HG02571 (cell line): ENCODE measurements at regions not wholly inside any gene's neighbourhood (a gene's known extent, or its start where the extent isn't known, plus 50 kb on each side); places are given as distances from the start of the nearest gene placed in this dataset.

Source experiments
- ATAC-seq: cut with Tn5 transposase; IDR thresholded peaks from one replicate; pipeline ENCODE4 v1.9.1; 2021; ENCODE audit warnings: mild to moderate bottlenecking, moderate library complexity; ENCODE audit not compliant: unreplicated experiment

DNA sequence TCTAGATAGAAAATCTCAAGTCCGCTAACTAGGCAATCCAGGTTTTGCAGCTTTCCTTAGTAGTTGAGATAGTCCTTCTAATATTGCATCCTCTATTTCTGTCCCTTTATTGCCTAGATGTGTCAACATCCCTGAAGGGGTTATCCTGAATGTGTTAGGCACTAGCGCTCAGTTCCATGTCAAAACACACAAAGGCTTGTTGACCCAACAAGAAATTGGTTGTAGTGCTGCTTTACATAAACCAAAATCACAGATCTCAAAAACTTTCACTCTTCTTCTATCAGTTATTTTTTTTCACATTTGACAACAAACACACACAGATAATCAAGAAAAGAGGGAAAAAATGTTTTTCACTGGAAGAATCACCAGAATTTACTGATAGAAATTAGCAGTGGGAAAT lies 51.4 kb upstream of the SOX2 start:
- ATAC-seq = no peak

DNA sequence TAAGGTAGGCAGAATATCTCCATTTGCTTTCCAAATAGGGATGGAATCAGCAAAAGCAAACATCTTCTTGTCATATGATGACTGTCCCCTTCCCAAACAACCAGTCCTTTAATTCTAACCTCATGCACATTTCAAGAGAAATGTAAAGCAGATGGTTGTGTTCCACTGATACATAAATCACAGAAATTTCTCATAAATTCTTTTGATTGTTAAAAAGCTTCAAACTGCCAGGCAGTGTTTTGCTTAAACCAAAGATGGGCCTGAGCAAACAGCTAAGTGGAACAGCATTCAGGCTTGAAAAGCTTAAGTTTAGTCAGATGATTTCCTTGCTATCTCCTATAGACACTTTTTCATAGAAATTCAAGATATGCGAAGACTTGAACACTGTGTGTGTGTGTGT lies 74.3 kb upstream of the SOX2 start:
- no peak for ATAC-seq

DNA sequence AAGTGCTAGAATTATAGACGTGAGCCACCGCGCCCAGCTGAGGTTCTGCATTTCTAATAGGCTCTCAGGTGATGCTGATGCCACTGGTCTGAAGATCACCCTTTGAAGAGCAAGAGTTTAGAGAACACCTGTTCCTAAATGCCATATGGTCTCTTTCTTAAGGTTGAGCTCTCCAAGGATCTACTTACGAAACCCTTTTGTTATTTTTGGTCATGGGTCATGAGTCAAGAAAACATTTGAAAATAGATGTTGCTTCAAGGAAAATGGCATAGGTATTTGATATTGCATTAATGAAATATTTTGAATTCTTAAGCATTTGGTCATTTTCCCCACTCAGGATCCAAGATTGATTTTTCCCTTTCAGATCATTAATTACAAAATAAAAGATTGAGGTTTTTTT lies 74.7 kb upstream of the SOX2 start:
- no peak for ATAC-seq

DNA sequence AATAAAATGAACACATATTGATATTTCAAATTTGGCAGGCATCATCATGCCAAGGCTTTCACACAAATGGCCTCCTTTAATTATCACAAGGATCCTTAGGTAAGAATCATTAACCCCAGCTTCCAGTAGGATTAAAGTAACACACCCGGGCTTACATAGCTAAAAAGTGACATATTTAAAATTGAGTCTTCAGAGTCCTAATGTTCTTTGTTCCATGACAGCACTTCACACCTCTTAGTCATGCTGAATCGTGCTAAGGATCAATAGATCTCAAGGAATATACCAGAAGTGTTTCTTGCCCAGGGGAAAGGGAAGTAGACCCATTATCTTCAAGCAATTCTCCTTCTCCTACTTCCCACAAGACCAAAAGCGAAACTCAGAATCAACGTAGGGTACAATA lies 76.6 kb upstream of the SOX2 start:
- ATAC-seq = no peak

DNA sequence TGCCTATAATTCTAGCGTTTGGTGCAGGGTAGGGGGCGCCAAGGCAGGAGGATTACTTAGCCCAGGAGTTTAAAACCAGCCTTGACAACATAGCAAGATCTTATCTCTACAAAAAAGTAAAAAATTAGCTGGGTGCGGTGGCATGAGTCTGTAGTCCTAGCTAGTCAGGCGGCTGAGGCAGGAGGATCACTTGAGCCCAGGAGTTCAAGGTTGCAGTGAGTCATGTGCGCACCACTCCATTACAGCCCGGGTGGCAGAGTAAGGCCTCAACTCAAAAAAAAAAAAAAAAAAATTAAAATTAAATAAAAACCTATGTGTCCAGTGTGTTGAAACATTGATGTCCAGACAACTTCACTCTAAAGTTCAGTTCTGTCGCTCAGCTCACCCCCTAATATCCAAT lies 78.2 kb upstream of the SOX2 start:
- ATAC-seq = no peak

DNA sequence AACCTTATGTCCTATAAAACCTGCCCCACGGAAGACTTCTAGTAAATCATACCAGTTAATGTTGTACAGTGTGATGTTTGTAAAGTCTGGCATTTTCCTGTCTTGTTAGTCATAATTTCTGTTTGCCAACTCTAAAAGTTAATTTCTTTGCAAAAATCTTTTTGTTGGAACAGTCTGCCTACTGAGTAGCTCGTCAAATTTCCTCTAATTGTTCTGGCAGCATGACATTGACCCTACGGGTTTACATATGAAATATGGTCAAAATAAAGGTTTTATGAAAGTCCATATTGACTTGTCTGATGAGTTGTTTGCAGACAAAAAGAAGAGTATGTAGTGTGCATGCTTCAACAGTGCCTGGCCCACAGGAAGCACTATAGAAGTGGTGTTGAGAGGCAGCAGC lies 79.8 kb upstream of the SOX2 start:
- ATAC-seq = no peak

DNA sequence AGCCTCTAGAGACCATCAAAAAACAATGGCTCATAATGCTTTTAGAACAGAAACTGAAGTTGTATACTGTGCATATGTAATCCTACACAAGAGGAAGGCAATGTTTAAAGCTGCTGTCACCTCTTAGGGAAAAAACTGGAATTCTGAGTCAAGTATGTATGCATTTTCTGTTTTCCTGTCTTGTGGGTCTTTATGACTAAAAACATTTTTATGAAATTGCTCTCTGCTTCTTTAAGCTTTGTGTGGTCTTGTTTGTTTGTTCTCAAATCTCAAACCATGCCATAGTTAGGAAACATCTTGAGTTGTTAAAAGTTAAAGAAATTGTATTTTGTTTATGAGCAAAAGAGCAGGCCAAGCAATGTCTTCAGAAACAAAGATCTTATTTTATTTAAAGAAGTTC lies 80.9 kb upstream of the SOX2 start:
- ATAC-seq = no peak

DNA sequence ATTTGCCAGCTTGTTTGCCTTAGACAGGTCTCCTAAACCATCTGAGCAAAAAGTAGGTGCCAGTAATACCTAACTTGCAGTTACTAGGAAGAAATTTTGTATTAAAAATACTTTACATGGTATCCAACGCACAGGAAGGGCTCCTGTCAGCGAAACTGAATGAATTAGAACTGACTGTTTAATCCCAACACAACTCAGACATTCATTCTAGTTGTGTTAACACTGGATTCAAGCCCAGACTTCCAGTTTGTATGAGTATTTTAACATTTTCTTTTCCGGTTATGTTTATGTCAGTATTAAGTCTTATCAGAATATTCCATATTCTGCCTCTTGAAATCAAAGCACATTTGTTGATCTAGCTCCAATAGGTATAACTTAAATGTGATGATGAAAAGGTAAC lies 82.0 kb upstream of the SOX2 start:
- ATAC-seq = no peak

DNA sequence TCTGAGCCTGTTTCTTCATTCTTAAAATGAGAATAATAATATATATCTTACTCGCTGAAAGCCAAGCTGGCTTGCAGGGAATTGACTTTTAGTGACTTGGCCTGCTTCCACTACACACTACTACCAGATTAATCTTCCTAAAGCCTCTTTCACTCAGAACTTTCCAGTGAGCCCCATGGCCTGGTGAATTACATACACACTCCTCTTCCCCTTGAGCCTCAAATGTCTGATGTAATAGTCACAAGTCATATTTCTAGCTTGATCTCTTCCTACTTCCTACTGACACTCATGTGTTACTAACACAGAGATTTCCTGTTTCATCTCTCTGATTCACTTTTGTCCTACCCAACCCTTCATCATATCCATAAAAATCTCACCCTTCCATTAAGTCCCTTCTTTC lies 82.7 kb upstream of the SOX2 start:
- no peak for ATAC-seq

DNA sequence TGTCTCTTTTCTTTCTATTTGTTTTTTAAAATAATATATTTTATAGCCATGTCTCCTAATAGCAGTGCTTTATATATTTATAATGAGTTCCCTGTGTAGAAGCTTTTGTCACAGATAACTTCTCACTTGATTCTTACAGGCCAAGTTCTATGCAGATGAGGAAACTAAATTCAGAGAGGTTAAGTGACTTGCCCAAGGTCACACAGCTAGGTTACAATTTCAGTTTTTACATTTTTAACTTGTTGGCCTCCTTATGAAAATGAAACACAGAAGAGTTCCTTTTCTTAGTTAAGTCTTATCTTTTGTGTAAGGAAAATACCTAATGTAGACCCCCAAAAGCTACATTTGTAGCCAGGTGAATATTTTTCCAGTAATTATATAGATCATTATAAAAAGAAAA lies 83.3 kb upstream of the SOX2 start:
- ATAC-seq = no peak

DNA sequence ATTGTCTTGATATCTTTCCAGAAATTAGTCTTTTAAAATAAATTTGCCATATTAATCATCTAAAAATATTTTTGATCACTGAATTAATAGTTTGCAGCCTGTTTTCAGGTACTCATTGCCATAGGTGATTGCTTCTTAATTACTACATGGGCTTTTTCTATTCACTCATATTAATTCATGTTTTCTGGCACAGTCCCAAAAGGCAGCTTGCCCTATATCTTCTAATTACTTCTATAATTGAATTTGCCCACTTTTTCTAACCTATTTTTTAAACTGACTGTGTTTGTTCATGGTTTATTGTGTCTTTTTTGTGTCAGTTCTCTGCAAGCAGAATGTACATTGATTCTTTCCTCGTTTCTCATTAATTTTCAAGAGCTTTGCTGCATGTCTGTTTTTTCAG lies 85.7 kb upstream of the SOX2 start:
- no peak for ATAC-seq

DNA sequence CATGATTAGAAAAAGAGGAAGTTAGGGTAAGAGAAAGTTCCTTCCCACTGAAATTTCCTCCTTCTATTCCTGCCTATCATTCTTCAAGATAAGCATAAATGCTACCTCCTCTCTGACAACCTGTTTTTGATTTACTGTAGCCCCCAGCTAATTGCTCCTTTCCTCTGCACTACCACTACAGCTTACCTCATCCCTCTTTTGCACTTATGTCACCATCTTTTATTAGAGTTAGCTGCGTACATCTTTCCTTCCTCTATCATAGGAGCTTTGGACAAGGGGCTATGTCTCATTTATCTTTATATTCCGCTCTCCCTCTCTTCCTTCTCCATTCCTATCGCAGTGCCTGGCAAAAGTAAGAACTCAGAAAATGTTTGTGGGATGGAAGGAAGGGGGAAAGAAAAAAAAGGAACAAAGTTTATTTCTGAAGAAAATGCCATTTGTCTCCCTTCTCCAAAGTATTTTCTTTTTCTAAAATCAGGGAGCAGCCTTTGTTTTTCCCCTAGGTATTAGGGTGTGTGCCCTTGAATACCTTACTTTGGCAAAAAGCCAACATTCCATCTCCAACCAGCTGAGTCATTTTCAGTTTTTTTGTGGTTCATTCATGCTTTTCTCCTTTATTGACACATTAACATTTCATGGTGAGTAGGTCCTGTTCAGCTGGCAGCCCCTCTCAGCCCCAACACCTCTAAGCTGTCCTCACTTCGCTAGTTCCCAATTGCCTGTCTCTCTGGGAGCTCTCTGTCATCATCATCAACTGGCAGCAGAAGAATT lies 87.6 kb upstream of the SOX2 start:
- no peak for ATAC-seq

DNA sequence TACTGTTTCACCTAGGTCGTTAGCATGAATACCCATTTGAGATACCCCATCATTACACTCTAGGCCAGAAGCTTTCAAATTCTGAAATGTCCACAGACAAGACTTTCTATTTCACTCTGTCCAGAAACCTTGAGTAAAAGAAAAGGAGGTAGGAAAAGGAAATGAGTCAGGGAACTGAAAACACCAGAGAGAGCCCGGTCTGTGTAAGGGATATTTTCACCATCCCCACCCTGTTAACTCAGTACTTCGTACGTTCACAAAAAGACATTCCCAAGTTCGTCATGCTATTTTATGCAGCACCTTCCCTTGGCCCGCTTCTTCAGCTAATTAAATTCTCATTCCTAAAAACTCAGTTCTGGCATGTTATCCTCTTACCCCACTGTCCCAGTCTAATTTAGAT lies 89.4 kb upstream of the SOX2 start:
- ATAC-seq = no peak

DNA sequence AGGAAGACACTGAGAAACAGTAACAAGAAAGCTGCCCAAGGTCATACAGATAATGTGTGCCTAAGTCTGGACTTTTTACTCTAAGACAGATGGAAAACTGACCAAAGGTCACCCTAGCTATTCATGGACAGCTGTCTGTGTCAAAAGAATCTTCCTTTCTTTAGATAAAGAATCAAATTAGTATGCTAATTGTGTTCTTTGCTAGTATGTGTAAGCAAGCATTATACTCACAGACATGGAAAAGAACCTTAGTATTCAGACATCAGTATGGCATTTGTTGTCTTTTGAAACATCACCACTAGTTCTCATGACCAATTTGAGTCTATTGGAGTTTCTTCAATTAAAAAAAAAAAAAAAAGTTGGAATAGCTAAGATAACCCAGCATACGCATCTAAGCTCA lies 91.8 kb upstream of the SOX2 start:
- ATAC-seq = no peak

DNA sequence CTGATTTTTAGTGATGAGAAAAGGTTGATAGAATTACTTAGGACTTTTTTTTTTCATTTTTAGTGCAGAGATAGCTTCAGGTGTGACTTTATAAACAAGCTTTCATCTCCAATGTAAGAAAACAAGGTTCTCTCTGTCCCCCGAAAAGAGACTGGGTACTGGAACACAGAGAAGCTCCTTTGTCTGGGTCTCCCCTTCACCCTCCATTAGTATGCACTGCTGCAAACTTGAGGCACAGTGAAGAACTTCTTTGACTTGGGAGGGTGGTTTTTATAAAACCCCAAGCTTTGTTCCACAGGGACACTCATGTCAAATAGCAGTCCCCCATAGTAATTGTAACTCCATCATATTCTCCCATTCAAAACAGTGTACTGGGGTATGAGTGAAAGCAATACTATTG lies 93.5 kb upstream of the SOX2 start:
- no peak for ATAC-seq

DNA sequence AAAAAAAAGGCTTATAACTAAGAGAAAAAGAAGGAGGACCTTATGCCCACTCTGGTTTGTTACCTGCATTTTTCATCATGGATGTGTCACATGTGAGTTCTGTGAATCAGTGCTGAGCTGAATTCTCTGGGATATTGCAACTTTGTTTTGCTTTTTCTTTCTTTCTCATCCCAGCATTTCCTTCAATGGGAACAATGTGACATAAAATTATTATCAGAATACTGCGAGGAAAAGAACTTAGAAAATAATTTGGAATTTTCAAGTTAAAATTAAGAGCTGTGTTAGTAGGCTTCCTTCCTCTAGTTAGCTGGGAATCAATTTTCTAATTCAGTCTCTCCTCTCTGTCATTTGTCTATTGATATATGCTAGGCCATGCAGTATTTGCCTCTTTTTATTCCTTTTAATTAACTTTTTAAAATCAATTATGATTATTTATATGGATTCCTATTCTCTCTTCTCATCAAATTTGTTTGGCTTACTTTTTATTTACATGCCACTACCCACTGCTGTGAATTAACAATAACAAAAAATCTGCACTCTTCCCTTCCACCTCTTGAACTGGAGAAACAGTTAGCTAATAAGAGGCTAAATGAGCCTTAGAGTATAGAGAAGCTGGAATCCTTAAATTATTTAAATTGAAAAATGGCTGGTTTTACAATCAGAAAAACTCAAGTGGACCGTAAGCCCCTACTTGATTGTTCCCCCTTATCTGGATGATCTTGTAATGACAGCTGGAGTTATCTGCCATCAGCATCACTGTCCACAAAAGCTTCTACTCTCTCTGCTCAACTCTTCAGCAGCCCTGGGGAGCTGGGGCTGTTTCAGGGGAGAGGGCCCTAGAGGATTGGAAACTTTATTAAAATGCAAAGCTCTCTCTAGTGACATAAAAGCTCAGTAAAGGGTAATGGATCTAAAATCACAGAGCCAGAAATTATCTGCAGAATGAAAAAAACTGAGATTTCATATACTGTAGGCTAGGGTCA lies 95.3 kb upstream of the SOX2 start:
- no peak for ATAC-seq

DNA sequence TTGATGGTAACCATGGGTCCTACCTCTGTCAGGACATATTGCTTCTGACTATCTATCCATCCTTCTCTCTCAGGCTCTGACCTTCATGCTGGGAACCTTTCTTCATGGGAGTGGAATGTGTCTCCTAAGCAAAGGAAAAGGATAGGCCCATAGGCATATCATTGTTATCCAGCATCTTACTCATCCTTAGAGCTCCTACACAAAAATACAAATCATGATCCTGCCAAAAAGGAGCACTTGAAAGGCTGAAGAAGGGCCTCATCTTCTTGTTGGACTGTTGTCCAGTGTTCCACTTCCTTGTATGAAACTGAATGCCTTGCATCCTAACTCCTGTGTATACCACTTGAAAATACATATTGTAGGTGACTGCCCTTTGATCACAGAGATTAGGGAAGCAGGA lies 96.1 kb upstream of the SOX2 start:
- no peak for ATAC-seq

DNA sequence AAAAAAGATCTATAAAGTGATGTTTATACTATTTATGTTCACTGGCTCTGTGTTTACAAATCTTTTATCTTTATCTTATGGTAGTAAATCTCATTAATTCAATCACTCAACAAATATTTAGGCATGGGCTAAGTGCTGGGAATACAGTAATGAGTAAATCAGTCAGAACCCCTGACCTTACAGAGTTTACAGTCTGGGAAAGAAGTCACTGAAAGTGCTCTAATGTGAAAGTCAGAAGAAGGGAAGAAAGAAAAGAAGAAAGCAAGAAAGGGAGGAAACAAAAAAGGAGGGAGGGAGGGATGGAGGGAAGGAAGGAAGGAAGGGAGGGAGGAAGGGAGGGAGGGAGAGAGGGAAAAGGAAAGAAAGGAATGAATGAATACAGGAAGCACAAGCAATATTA lies 96.8 kb upstream of the SOX2 start:
- ATAC-seq = no peak

DNA sequence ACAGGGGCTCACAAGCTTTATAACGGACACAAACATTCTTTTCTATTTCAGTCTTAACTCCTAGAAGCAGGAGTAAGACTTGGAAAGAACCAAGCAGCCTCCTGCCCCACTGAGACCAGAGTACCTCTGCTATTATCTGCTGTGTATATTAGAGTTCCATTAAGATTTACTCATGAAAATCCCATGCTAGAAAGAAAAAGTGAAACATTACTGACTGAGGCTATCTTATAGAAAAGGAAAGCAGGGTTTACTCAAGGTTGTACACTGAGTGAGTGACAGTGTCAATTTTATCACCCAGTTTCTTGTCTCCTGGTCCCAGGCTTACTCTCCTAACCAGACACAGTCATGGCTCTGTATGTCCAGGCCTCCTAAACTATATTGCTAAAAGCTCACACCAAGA lies 97.9 kb upstream of the SOX2 start:
- no peak for ATAC-seq

DNA sequence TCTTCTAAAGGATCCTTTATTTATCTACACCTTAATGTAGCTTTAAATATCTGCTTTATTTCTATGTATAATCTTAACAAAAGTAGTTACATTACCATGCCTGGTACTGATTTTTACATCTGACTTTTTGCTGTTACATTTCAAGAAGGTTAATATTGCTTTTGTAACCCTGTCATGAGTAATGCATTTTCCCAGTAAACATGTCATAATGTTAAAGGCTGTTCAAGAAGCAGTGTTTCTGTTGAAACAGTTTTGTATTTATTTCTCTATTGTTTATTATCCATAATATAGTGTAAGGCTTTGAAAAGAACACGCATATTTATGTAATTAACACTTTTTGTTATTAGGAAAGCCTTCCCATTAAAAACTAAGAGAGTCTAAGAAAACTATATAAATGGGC lies 98.5 kb upstream of the SOX2 start:
- ATAC-seq = no peak

DNA sequence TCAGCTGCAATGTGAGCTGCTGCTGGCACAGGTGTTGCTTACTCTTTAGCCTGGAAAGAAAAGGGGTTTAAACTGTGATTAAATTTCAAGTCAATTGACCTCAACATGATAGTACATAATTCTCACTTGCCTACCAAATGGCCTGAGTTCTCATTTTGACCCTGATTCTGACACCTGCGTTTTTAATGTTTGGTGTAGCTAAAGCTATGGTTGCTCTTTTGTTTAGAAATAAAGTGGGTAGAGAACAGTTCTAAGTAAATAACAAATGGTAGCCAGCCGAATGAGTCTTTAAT lies 100.8 kb upstream of the SOX2 start:
- no peak for ATAC-seq
